ENCODE measurements at regions not wholly inside any gene's neighbourhood (a gene's known extent, or its start where the extent isn't known, plus 50 kb on each side); places are given as distances from the start of the nearest gene placed in this dataset.

DNA sequence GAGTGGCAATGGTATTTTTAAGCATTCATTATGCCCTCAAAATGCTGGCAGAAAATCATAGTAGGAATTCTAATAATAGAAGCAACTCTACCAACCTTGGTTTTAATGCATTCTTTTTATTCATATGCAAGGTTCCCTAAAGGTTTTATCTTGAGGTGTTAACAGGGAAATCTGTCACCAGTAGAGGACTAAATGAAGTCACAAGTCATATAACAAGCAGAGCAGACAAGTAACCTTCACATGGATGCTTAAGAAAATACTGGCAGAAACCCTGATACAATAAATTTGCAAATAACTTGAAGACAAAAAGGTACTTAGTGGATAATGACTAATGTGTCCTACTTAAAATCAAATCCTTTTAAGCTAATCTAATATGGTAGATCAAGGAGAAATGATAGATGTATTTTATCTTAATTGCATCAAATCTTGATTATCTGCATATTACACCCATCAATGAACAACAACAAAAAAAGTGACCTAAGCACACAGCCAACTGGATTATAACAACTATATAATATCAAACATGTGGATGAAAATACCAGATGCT is 73.3 kb downstream of the RFC3 start:
- DNase-seq (ENCODE audit: low spot score), result no peak

DNA sequence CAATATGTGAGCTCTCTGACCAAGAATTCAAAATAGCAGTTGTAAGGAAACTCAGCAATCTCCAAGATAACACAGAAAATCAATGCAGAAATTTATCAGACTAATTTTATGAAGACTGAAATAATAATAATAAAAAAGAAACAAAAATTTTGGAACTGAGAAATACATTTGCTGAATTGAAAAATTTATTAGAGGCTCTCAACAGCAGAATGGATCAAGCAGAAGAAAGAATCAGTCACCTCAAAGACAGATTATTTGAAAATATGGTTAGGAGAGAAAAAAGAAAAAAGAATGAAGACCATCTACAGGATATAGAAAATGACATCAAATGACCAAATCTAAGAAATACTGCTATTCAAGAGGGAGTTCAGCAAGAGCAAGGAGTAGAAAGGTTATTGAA is 75.6 kb downstream of the RFC3 start:
- no peak for DNase-seq (ENCODE audit: low spot score)

DNA sequence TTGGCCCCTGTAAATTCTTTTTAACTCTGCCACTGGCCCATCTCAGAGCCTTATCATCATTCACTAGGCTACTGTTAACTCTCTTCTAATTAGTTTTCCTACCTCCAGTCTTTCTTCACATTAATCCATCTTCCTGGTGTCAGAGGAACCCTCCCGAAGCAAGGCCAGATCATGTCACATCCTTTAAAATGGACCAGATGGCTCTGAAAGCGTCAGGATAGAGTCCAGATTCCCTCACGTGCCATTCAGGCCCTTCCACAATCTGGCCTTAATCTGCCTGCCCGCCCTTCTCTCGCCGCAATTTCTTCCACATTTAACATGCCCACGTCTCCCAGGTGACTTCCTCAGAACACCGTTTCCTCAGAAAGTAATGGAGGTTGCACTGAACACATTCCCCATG is 86.5 kb downstream of the RFC3 start:
- DNase-seq (ENCODE audit: low spot score), result no peak

DNA sequence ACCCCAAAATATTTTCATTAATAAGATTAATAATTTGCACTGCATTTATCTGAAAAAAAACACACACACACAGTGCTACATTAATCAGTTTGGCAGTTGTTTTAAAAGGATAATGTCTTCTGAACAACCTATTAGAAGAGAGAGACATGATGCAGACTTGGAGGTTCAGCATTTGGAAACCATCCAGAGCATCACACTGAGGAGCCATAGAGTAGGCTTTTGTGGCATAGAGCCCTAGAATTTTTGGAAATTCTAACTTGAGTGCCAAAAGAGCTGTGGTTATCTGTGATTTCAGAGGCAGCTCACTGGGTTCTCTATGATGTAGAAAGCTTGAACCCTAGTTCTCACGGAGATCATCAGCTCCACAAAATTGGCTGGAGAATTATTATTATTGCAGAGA is 90.2 kb downstream of the RFC3 start:
- DNase-seq (ENCODE audit: low spot score), result no peak

DNA sequence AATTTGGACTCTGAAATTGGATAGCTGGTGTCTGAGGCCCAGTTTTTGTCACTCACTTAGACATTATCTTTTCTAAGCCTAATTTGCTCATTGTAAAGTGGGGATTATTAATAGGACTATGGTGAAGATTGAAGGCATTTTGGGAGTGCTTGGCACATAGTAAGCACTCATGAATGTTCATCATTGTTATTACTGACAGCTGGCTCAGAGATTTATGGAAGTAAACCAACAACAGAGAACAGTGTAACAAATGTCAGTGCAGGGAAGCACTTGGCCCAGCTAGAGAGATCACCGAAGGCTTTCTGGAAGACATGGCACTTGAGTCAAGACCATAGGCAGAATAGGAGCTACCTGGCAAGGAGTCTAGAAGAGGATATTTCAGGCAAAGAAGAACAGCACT is 92.3 kb downstream of the RFC3 start:
- no peak for DNase-seq (ENCODE audit: low spot score)

DNA sequence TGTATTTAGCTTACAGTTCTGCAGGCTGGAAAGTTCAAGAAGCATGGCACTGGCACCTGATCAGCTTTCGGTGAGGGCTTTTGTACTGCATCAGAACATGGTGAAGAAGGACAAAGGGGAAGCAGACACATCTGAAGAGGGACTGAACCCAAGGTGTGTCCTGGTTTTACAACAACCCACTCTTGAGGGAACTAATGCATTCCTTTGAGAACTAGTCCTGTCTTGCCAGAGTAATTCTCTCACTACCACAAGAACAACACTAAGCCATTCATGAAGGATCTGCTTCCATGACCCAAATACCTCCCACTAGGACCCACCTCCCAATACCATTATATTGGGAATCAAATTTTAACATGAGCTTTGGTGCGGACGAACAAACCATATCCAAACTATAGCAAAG is 93.6 kb downstream of the RFC3 start:
- no peak for DNase-seq (ENCODE audit: low spot score)

DNA sequence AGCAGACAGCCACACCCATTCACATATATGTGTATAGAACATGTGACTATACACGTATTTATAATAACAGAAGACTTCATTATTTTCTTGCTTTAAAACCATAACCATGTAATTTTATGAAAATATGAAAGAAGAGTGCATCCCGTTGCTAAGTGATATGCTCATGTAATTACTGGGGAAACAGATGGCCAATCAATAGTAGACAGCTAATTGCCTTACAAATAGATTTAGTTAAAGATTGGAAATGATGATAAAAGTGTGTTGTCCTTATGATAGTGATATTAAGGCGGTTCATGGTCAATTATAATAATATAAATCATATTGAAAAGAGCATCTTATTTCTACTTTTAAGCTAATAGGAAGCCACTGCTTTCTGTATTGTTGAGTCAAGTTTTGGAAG is 95.9 kb downstream of the RFC3 start:
- DNase-seq (ENCODE audit: low spot score), result no peak

DNA sequence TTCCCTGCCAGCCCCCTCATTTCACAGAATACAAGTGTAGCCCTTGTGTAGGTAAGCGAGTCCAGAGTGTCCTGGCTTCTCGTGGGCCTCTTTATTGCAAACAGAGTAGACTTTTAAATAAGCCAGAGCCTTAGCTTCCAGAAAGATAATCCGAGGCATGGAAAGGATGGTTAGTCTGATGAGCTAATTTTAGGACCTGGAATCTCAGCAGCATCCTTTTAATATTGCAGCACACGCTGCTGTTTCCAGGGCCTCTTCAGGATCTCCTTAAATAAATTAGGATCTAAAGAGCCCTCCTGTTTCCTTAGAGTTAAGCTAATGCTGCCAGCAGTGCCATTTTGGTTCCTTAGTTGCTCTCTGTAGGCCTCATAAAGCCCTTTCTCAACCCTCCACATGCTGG is 99.2 kb downstream of the RFC3 start:
- no peak for DNase-seq (ENCODE audit: low spot score)

DNA sequence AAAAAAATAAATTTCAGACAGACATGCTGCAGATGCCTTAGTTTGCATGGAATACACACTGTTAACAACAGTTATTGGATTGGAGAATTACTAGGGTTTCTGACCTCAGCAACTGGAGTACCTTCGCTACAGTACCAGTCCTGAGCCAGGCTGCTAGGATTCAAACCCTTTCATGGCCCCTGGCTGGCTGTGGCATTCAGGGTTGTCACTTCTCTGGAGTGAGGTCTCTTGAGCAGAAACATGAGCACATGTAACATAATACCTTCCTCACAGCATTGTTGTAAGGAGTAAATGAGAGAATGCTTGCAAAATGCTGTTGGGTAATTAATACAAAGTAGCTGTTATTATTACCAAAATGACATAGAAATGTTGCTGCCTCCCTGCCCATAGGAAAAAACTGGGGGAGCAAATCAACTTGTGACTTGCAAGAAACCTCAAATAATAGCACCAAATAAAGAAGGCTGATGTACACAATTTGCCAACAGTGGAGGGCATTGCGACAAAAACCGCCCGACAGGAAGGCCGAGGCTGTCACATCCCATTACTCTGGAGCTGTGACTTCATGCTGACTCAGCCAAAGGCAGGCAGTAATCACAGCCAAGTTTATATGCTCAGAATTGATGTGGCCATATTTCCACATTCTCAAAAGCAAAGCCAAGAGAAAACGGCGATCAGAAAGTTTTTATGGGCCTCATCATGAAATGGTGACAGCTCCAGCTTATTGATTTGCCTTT is 100.4 kb downstream of the RFC3 start:
- no peak for DNase-seq (ENCODE audit: low spot score)

DNA sequence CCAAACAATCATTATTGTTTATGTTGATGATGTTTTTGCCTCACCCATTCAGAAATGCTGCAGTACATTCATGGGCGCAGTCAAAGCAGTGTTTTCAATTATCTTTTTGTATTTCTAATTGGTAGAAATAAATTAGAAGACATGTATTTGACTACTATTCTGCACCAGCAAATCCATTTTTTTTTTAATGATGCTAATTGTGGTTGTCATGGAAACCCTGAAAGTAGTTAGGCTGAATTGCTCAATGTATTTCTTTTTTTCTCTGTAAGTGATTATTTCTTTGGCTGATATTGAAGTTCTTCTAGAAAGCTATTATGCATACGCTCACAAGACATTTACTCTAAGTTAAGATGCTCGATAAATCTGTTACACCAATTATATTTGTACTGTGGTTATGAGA is 101.2 kb downstream of the RFC3 start:
- no peak for DNase-seq (ENCODE audit: low spot score)

DNA sequence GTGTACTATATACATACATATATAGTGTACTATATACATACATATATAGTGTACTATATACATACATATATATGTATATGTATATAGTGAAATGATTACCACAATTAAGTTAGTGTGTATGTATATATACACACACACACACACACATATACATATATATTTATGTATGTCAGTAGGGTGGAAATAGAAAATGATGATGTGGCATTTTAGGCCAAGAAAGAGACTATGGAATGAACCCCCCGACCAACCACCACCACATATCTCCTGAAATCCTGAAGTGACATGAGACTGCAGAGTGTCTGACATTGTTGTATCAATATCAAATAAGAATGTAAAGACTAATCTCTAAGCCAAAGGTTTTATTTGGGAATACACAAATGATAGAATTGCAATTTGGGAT is 107.6 kb downstream of the RFC3 start:
- DNase-seq (ENCODE audit: low spot score), result no peak

DNA sequence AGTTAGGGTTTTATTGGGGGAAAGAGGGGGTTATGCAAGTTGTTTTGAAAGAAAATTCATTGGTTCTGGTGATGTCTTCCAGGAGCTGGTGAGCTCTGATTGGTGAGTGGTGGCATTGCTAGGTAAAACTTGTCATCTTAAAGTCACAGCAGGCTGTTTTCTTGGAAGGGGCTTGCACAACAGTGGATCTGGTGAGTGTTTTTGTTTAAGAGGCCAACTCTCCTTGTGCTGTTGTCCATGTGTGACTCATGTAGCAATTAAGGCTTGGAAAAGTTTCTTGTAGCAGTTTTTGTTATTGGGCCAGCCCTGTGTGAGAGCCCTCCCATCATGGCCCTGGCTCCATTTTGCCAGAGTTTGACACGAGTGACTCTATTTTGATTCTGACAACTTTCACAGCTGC is 109.4 kb downstream of the RFC3 start:
- DNase-seq (ENCODE audit: low spot score), result no peak

DNA sequence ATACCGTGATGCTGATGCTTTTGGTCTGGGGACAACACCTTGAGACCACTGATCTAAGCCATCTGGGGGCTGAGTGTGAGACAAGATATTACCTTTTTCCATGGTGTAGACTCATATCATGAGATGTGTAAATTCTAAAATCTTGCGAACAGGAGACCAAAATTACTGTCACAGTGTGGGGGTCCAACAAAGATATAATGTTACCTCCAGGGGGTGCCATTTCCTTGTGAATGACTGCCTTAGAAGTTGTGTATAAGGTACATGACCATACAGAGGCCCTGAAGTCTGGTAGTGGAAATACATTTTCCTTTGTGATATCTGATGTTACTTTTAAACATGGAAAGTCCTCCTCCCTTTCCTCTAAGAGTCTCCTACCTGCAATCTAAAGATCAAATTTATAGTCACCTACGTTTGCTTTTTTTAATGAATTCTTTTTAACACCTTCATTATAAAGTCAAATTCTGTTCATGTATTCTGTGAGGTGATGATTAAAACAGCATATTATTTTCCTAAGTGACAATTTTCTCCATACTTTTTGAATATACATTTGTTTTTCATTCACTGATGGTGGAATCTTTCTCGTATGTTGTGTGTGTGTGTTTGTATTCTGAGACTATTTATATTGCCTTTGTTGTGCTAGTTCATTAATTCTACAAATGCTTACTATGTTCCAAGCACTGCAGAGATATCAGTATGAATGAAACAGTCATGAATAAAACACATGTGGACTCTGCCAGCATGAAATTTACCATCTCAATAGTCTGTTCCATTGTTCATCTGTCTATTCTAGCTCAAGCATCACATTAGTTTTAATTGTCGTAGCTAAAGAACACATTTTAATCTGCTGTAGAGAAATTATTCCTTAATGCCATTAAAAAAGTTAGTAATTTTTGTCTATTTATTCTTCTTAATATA is 113.7 kb downstream of the RFC3 start:
- peak; percentile 34 for DNase-seq (ENCODE audit: low spot score)

DNA sequence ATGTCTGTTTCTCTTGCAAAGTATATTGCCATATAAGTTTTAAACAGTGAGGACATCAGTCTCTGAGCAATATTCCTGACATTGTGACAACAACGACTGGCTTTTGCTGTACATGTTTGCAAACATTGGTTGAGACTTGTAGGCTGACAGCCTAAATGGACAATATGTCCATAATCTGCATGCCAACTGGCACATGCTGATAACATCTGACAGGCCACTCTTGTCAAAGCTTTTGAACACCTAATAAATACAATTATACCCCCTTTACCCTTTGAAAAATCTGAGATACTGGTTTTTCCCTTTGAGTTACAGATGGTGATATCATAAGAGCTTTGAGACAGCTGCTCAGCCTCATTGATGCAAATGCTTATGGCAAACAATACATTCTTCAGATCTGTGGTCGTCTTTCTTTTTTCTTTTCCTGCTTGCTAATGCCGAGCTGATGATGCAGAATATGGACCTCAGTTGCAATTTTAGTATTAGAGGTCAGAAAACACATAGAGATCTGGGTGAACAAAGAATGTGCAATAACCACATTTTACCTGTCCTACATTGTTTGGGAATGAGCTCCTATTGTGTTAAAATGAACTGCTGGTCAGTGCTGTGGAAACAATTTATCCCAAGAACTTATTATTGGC is 114.9 kb downstream of the RFC3 start:
- DNase-seq (ENCODE audit: low spot score), result no peak

DNA sequence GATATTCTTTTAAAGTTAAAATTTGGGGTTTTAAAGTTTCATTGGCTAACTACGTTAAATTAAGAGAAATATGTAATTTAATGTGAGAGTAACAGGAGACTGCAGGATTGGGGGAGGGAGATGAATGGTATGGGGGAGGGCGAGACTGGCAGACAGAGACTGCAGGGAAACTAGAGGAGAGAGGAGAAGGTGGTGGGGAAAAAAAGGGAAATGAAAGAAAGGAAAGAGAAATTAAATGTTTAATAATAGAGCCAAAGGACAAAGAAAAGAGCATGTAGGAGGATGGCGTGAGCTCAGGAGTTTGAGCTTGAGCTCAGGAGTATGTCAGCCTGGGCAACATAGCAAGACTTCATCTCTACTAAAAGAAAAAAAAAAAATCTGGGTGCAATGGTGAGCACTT is 115.9 kb downstream of the RFC3 start:
- DNase-seq (ENCODE audit: low spot score), result no peak

DNA sequence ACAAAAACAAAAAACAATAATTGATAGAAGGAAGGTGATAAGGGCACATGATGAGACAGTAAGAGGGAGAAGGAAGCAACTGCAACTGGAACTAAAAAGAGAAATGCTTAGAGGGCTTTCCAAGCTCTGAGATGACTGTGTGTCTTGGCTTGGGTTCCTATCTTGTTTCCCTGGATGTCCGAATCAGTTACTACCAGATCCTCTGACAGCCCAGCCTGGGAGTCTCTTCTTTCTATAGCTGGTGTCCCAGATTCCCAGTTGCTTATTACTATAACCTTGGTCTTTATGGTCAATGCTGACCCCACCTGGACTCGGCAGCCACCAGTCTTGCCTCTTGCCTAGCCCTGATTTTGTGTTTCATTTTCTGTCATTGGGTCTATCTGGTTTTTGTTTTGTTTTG is 116.4 kb downstream of the RFC3 start:
- DNase-seq (ENCODE audit: low spot score), result no peak

DNA sequence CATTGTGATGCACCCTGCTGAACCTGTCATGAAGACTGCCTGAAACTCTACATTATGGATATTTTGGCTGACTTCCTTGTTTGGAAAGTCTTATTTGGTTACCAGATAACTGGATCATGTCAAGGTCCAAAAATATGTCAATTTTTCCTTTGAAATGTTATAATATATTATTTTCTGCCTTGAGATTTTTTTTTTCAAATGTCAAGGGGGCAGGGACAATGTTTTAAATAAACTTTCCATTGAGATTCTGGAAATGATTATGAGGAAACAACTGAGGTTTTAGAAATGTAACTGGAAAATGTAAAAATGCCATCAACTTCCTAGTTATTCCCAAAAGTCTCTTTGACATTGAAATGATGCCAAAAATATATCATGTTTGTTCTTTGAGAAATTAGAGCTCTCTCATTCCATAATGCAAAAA is 117.0 kb downstream of the RFC3 start:
- DNase-seq (ENCODE audit: low spot score), result no peak

DNA sequence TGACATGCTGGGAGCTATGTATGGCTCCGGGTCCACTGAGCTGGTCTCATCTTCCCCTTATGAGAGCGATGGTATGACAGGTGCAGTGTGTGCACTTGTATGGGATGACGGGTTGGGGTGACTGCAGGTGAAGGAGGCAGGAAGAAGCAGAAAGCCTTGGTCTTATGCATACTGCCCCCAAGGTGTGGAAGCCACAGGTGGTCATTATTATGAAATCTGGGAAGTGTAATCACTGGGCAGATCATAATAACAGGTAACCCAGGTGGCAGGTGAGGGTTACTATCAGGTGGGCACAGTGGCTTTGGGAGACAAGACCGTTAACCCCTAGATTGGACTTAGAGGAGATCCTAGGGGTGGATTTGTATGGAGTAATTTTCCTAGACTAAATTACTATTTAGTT is 118.0 kb downstream of the RFC3 start:
- DNase-seq (ENCODE audit: low spot score), result no peak

DNA sequence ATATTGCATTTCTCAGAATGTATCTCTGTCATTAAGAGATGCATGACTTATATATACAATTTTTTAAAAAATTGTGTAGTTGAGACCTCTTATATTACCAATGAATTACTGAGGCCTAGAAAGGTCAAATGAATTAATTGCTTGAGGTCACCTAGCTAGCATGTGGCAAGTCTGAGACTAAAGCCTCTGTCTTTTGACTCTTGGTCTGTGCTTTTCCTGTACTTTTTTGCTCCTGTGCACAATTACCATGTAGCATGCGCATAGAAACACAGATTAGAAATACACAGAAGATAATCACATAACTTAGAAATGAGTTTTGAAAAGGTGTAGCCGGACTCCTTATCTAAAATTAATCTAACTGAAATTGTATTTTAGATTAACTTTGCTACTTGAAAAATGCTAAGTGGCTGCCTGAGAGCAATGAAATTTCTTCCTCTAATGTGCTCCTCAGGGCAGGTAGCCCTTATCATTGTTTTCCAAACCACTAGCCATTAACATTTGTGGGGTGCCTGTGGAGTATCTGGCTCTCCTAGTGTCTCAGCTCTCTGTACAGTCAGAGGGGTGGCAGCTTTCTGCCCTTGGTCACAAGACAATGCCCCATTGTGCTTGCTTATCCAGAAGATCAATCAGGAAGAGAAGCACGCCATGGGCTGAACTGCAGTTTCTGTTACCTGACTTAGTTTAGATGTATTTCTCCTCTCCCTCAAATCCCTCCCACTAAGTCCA is 119.6 kb downstream of the RFC3 start:
- no peak for DNase-seq (ENCODE audit: low spot score)

DNA sequence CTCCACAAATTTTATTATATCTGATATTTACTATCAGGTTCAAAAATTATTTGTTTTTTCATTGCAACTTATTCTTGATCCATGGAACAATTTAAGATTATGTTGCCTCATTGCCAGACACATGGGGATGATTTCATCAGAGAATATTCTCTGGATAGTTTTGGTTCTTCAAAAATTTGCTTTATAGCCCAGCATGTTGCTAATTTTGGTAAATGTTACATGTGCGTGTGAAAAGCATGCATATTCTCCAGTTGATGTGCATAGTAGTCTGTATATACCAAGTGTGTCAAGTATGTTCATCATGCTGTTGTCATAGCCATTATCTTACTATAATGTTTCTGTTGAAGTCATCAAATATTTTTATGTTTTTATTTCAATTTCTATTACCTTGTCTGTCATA is 122.3 kb downstream of the RFC3 start:
- no peak for DNase-seq (ENCODE audit: low spot score)

DNA sequence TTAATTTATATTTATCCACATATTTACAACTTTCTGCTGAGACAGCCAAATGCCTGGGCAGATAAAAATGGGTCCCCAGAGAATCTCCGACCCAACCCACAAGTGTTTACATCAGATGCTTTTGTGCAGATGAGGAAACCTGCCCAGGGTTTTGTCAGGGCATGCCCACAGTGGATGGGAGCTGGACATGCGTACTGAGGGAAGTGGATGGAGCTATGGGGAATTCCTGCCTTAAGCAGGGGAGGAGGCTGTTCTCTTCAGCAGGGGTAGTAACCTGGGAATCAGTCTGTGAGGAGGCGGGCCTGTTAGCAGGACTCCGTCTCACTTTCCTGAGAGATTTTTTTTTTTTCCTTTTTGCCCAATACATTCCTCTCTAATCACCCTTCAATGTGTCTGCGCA is 122.9 kb downstream of the RFC3 start:
- no peak for DNase-seq (ENCODE audit: low spot score)

DNA sequence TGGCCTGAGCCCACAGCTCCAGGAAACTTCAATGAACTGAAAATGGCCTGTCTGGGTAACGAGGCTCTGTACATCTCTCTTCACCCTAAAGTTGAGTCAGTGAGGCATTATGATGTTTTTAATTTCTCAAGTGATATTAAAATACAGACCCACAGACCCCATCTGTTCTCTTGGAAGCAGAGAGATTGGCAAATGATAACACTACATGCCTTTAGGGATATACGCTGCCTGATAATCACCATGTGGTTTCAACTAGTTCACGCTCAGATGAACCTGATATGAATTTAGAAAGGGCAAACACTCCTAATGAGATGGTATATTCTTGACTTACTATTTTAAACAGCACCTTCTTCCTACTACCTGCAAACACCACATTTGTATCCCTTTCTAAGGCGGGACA is 127.5 kb downstream of the RFC3 start:
- no peak for DNase-seq (ENCODE audit: low spot score)

Data from globus pallidus (tissue), 1 donor.